Sciatic nerve (tissue), 2 donors: ENCODE measurements at regions not wholly inside any gene's neighbourhood (a gene's known extent, or its start where the extent isn't known, plus 50 kb on each side); places are given as distances from the start of the nearest gene placed in this dataset.
"Not testable (repeated sequence)": the region's sequence is repeated elsewhere in the genome, so short reads cannot be mapped to it uniquely, and the experiment has no call there.

Source experiments
- ATAC-seq: fragments of 200-7000 bp; cut with Tn5 transposase; one replicate; pipeline ENCODE4 v1.9.1; 2020; ENCODE audit warnings: mild to moderate bottlenecking, moderate library complexity
- DNase-seq: peaks from one replicate; pipeline ENCODE4 v3.0.0-alpha.2; 2020; ENCODE audit warnings: low spot score
- intact Hi-C: fragments of 100-400 bp; cut with DNase I; formaldehyde crosslinking; loops from one replicate; pipeline ENCODE4 v1.14.2; 2022
- donor health status: DM: no; HTN: no; CAD: no.
- donor health status: DM: no; HTN: no; CAD: no.

DNA sequence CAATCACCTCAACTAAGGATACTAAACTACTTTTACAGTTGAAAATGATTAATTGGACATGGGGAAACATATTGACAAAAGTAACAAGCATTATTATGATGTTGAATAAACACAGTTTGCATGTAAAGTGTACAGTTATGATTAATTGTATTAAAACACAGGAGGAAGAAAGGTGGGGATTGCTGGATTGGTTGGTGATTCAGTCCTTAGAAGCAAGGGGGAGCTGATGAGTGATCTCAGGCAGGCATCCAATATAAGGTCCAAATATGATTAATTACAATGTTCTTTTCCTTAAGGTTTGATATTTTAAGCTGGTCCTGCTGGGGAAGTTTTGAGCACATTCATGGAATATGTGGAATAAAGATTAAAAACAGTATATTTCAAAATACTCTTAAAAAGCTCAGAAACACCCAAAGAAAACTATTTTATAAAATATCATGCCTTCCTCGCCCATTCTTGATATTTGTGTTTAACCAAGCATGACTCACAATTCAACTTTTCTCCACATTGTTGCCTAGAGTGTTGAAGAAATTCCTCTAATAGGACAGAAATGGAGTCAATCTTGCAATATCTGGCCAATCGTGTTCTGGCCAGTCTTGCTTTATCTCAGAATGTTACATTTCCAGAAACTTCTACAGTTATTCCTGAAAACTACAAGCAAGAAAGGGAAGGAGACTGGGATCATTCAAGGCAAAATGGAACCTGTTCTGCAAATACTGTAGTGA is 268.2 kb downstream of the RPIA start:
- DNase-seq = no peak
- ATAC-seq = no peak
- intact Hi-C loops = no loop called here

GRCh38 chr2:88961323-88961722 is 269.9 kb downstream of the RPIA start:
- ATAC-seq, intact Hi-C loops, DNase-seq: not testable (repeated sequence)

DNA sequence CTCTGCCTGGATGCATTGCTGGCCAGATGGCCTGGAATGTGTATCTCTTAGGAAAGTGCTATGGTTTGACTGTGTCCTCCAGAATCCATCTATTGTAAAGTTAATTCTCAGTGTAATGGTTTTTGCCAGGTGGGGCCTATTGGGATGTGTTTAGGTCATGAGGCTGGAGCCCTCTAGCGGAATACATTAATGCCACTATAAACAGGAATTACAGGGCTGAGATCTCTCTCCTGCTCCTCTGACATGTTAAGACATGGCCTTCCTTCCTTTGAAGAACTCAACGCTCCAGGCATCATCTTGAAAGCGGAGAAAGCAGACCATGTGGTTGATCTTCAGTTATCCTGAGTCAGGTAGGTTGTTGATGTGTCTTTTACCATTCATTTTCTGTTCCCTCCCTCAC is 276.4 kb downstream of the RPIA start:
- DNase-seq (no peak), ATAC-seq (no peak)
- intact Hi-C loops = no loop called here

DNA sequence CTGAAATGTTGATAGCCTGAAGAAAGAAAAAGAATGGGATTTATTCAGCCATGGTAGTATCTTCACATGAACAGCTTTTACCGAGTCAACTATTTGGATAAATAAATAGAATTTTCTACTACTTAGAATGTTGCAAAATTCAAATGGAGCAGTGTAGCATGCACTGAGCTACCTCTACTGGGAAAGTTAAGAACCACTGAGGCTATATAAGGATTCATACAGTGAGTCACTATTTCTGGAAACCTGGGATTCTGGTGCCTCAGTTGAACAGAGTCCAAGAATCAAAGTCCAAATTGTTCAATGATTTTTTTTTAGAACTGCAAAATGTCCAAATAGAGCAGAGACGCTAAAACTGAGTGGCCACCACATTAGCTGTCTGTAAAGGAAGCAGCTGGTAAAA is 286.5 kb downstream of the RPIA start:
- ATAC-seq, intact Hi-C loops, DNase-seq: not testable (repeated sequence)

GRCh38 chr2:88978446-88978845 is 287.0 kb downstream of the RPIA start:
- ATAC-seq, intact Hi-C loops, DNase-seq: not testable (repeated sequence)

DNA sequence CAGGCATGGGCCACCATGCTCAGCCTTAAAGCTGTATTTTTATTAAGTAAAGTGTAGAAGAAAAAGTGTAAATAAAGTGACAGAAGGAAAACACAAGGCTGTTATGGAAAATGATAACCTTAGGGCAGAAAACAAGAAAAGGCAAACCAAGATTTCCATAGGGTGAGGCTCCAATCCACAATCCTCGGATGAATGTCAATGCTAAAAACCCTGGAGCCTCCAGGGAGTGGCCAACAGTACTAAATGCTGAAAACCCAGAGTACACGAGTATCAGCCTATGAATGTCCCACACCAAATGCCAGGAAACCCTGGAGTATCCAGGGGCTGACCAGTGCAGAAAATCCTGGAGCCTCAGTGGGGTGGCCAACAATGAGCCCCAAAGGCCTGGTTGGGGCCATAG is 292.6 kb downstream of the RPIA start:
- ATAC-seq, DNase-seq, intact Hi-C loops: not testable (repeated sequence)

- ATAC-seq, DNase-seq, intact Hi-C loops: not testable (repeated sequence)
These were observed 295.4 kb downstream of the RPIA start for GRCh38 chr2:88986721-88987330.

- DNase-seq, intact Hi-C loops, ATAC-seq: not testable (repeated sequence)
These were observed 297.1 kb downstream of the RPIA start for GRCh38 chr2:88988617-88989016.

GRCh38 chr2:88992819-88993218 is 301.3 kb downstream of the RPIA start:
- intact Hi-C loops, DNase-seq: not testable (repeated sequence)

GRCh38 chr2:88994856-88995255 is 303.4 kb downstream of the RPIA start:
- DNase-seq, intact Hi-C loops, ATAC-seq: not testable (repeated sequence)

More at GRCh38 chr2:88992819-88993218, 301.3 kb downstream of the RPIA start:
- not testable (repeated sequence) for ATAC-seq

GRCh38 chr2:88996588-88996987 is 305.1 kb downstream of the RPIA start:
- ATAC-seq, DNase-seq, intact Hi-C loops: not testable (repeated sequence)

- no peak for ATAC-seq
- no peak for DNase-seq
- intact Hi-C loops = no loop called here
These were observed 307.9 kb downstream of the RPIA start for GRCh38 chr2:88999365-88999764.

DNA sequence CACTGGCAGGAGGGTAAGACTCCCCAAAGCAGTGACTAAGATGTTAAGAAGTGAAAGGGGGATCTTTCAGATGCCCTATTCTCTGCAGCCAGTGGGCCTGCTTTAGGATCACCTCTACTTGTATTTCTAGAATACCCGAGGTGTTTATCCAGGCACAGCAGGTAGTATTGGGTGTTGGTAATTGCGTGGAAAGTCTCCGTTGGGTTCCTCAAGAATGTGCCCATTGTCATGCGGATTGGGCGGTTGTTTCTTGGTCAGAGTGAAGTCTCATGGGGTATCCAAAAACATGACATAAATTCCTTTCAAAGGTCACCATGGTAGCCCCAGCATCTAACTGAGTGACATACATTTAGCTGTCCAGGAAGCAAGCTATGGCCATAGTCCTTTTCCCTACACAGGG is 308.8 kb downstream of the RPIA start:
- intact Hi-C loops = no loop called here
- DNase-seq (no peak), ATAC-seq (no peak)

GRCh38 chr2:89004238-89004637 is 312.8 kb downstream of the RPIA start:
- intact Hi-C loops, DNase-seq, ATAC-seq: not testable (repeated sequence)

- DNase-seq, intact Hi-C loops, ATAC-seq: not testable (repeated sequence)
These were observed 329.1 kb downstream of the RPIA start for GRCh38 chr2:89020566-89020965.

DNA sequence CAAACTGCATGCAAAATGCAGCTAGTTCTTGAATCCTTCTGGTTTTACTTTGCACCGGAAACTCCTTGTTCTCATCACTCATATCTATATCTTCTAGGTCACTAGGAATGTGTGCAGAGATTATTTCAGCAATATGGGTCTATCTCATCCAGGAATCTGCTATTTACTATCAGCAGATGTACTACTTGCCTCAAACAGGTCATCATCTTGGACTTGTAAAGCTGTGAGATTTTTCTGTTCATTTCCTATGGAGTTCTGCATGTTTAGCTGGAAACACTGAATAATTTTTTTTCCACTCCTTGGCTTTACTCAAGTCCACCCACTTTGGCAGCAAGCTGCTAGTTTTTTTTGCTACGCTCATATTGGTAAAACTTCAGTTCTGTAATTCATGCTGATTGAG is 334.8 kb downstream of the RPIA start:
- DNase-seq, intact Hi-C loops, ATAC-seq: not testable (repeated sequence)

DNA sequence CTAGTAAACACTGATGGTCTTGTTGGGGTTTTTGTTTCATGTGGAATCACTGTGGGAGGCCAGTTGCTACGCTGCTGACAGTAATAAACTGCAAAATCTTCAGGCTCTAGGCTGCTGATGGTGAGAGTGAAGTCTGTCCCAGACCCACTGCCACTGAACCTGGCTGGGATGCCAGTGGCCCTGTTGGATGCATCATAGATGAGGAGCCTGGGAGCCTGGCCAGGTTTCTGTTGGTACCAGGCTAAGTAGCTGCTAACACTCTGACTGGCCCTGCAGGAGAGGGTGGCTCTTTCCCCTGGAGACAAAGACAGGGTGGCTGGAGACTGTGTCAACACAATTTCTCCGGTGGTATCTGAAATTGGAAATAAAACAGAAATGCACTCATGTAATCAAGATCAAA is 335.6 kb downstream of the RPIA start:
- intact Hi-C loops, ATAC-seq, DNase-seq: not testable (repeated sequence)

- DNase-seq, intact Hi-C loops, ATAC-seq: not testable (repeated sequence)
These were observed 336.1 kb downstream of the RPIA start for GRCh38 chr2:89027536-89027935.

DNA sequence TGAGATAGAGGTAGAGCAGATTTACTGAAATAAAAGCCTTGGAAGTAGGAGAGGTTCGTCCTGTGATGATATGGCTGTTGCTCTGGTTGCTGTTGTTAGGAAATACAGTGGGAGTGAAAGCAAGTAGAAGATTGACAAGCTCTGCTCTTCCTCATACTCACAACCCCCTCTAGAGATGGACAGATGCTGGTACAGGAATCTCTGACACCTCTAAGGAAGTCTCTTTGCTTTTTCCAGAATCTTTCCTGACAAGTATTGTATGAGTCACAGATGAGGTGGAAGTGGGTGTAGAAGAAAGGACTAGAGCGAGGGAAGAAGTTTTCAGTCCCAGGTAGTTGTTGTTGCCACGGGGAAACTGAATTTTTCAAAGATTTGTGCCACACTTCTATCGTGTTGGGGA is 337.8 kb downstream of the RPIA start:
- intact Hi-C loops, ATAC-seq, DNase-seq: not testable (repeated sequence)
